ENCODE measurements at regions not wholly inside any gene's neighbourhood (a gene's known extent, or its start where the extent isn't known, plus 50 kb on each side); places are given as distances from the start of the nearest gene placed in this dataset.

DNA sequence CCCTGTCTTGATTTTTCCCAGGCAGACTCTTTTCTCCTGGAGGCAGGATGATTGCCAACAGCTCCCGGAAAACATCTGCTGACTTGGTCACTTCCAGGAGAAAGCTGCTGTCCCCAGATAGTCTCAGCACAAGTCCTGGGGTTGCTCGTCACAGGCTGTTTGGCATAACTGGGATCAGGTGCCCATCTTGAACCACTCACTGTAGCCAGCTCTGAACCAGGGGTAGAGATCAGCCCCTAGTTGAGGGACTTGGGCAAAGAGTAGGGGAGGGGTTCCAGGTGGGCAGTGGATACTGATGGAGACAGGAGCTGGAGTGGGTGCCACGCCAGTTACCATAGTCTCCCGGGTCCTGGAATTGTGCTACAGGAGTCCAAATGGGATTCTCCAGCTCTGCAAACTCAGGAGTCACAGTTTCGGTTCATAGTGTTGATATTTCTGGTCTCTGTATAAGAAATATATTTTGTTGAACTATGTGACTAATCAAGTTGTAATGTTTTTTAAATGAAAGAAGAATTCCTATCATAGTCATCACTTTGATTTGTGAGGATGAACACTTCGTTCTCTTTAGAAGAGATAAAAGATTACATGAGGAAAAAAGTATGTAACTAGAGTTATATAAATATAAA, 1154.5 kb downstream of the AACS start:
- Histone ChIP-seq H2AFZ (ENCODE audit: low read depth, low read length) (no peak overlapping the region), H3K27ac (ENCODE audit: low read length) (no peak overlapping the region), H3K9ac (ENCODE audit: low read length) (no peak overlapping the region), H4K20me1 (ENCODE audit: insufficient read depth) (no peaks in the 10 kb centered on the region), H3F3A (ENCODE audit: insufficient read depth, low read length, poor library complexity, severe bottlenecking) (no peaks in the 10 kb centered on the region), H3K27me3 (ENCODE audit: insufficient read depth, low read depth, low read length) (no peaks in the 10 kb centered on the region), H3K79me2 (replicated peaks; ENCODE audit: insufficient read depth, low read length) (no peaks in the 10 kb centered on the region), H3K4me2 (ENCODE audit: low read length) (no peak overlapping the region), H3K9me3 (ENCODE audit: low read length) (no peaks in the 10 kb centered on the region), H3K36me3 (ENCODE audit: insufficient read depth, low read length) (no peaks in the 10 kb centered on the region), H3K9me2 (ENCODE audit: insufficient read depth, low read length) (no peaks in the 10 kb centered on the region), H3K4me3 (ENCODE audit: low read length) (no peak overlapping the region)
- TF ChIP-seq RAD21 (conservative IDR thresholded peaks at IDR 0.05): no peak
- no peak for TF ChIP-seq TAF1 (IDR thresholded peaks at IDR 0.05; ENCODE audit: low read depth)
- TF ChIP-seq, protein P1, sequence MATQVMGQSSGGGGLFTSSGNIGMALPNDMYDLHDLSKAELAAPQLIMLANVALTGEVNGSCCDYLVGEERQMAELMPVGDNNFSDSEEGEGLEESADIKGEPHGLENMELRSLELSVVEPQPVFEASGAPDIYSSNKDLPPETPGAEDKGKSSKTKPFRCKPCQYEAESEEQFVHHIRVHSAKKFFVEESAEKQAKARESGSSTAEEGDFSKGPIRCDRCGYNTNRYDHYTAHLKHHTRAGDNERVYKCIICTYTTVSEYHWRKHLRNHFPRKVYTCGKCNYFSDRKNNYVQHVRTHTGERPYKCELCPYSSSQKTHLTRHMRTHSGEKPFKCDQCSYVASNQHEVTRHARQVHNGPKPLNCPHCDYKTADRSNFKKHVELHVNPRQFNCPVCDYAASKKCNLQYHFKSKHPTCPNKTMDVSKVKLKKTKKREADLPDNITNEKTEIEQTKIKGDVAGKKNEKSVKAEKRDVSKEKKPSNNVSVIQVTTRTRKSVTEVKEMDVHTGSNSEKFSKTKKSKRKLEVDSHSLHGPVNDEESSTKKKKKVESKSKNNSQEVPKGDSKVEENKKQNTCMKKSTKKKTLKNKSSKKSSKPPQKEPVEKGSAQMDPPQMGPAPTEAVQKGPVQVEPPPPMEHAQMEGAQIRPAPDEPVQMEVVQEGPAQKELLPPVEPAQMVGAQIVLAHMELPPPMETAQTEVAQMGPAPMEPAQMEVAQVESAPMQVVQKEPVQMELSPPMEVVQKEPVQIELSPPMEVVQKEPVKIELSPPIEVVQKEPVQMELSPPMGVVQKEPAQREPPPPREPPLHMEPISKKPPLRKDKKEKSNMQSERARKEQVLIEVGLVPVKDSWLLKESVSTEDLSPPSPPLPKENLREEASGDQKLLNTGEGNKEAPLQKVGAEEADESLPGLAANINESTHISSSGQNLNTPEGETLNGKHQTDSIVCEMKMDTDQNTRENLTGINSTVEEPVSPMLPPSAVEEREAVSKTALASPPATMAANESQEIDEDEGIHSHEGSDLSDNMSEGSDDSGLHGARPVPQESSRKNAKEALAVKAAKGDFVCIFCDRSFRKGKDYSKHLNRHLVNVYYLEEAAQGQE (IDR thresholded peaks at IDR 0.05; ENCODE audit: borderline replicate concordance): no peak
- TF ChIP-seq, protein P2, sequence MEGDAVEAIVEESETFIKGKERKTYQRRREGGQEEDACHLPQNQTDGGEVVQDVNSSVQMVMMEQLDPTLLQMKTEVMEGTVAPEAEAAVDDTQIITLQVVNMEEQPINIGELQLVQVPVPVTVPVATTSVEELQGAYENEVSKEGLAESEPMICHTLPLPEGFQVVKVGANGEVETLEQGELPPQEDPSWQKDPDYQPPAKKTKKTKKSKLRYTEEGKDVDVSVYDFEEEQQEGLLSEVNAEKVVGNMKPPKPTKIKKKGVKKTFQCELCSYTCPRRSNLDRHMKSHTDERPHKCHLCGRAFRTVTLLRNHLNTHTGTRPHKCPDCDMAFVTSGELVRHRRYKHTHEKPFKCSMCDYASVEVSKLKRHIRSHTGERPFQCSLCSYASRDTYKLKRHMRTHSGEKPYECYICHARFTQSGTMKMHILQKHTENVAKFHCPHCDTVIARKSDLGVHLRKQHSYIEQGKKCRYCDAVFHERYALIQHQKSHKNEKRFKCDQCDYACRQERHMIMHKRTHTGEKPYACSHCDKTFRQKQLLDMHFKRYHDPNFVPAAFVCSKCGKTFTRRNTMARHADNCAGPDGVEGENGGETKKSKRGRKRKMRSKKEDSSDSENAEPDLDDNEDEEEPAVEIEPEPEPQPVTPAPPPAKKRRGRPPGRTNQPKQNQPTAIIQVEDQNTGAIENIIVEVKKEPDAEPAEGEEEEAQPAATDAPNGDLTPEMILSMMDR (IDR thresholded peaks at IDR 0.05; ENCODE audit: poor library complexity, severe bottlenecking): no peak
- no peak for TF ChIP-seq MXI1 (conservative IDR thresholded peaks at IDR 0.05; ENCODE audit: poor library complexity, severe bottlenecking)
- TF ChIP-seq POLR2AphosphoS5 (IDR thresholded peaks at IDR 0.05): no peak
- TF ChIP-seq EP300 (conservative IDR thresholded peaks at IDR 0.05; ENCODE audit: poor library complexity, severe bottlenecking): no peak
- TF ChIP-seq SMC3 (conservative IDR thresholded peaks at IDR 0.05; ENCODE audit: poor library complexity): no peak
- no peak for TF ChIP-seq EZH2 (IDR thresholded peaks at IDR 0.05; ENCODE audit: borderline replicate concordance, insufficient read depth, low read length, poor library complexity, severe bottlenecking)

DNA sequence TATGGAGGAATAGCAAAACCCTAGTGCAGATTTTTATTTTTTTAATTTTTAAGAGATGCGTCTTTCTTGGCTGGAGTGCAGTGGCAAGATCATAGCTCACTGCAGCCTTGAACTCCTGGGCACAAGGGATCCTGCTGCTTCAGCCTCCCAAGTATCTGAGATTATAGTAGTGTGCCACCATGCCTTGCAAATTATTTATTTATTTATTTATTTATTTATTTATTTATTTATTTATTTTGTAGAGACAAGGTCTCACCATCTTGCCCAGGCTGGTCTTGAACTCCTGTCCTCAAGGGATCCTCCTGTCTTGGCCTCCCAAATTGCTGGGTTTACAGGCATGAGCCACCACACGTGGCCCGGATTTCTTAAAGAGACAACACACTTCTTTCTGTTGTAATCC, 1158.8 kb downstream of the AACS start:
- Histone ChIP-seq H3F3A (ENCODE audit: insufficient read depth, low read length, poor library complexity, severe bottlenecking) (no peaks in the 10 kb centered on the region), H3K9me2 (ENCODE audit: insufficient read depth, low read length) (no peaks in the 10 kb centered on the region), H3K27ac (ENCODE audit: low read length) (no peak overlapping the region), H4K20me1 (ENCODE audit: insufficient read depth) (no peaks in the 10 kb centered on the region), H3K36me3 (ENCODE audit: insufficient read depth, low read length) (no peaks in the 10 kb centered on the region), H3K9ac (ENCODE audit: low read length) (no peak overlapping the region), H3K4me3 (ENCODE audit: low read length) (no peak overlapping the region), H3K4me2 (ENCODE audit: low read length) (no peak overlapping the region), H3K9me3 (ENCODE audit: low read length) (no peaks in the 10 kb centered on the region), H3K27me3 (ENCODE audit: insufficient read depth, low read depth, low read length) (no peaks in the 10 kb centered on the region), H2AFZ (ENCODE audit: low read depth, low read length) (no peak overlapping the region), H3K79me2 (replicated peaks; ENCODE audit: insufficient read depth, low read length) (no peaks in the 10 kb centered on the region)
- no peak for TF ChIP-seq EZH2 (IDR thresholded peaks at IDR 0.05; ENCODE audit: borderline replicate concordance, insufficient read depth, low read length, poor library complexity, severe bottlenecking)
- TF ChIP-seq EP300 (conservative IDR thresholded peaks at IDR 0.05; ENCODE audit: poor library complexity, severe bottlenecking): no peak
- TF ChIP-seq, protein P2 (IDR thresholded peaks at IDR 0.05; ENCODE audit: poor library complexity, severe bottlenecking): no peak
- TF ChIP-seq SMC3 (conservative IDR thresholded peaks at IDR 0.05; ENCODE audit: poor library complexity): no peak
- no peak for TF ChIP-seq MXI1 (conservative IDR thresholded peaks at IDR 0.05; ENCODE audit: poor library complexity, severe bottlenecking)
- TF ChIP-seq, protein P1 (IDR thresholded peaks at IDR 0.05; ENCODE audit: borderline replicate concordance): no peak
